GM23248 (cell line): ENCODE measurements at regions not wholly inside any gene's neighbourhood (a gene's known extent, or its start where the extent isn't known, plus 50 kb on each side); places are given as distances from the start of the nearest gene placed in this dataset.

ENCODE experiments used
- EZH2 ChIP-seq: fragments of 200-600 bp; sonication (generic); IDR thresholded peaks from 2 replicates; pipeline ENCODE4 v1.6.1; 2018; ENCODE audit warnings: antibody characterized with exemption, mild to moderate bottlenecking; ENCODE audit not compliant: insufficient read depth, poor library complexity, severe bottlenecking
- EZH2phosphoT487 ChIP-seq: fragments of 200-600 bp; sonication (generic); IDR thresholded peaks from 2 replicates; pipeline ENCODE4 v1.6.1; 2018; ENCODE audit warnings: antibody characterized with exemption, moderate library complexity, mild to moderate bottlenecking, low read depth; ENCODE audit not compliant: insufficient read depth

DNA sequence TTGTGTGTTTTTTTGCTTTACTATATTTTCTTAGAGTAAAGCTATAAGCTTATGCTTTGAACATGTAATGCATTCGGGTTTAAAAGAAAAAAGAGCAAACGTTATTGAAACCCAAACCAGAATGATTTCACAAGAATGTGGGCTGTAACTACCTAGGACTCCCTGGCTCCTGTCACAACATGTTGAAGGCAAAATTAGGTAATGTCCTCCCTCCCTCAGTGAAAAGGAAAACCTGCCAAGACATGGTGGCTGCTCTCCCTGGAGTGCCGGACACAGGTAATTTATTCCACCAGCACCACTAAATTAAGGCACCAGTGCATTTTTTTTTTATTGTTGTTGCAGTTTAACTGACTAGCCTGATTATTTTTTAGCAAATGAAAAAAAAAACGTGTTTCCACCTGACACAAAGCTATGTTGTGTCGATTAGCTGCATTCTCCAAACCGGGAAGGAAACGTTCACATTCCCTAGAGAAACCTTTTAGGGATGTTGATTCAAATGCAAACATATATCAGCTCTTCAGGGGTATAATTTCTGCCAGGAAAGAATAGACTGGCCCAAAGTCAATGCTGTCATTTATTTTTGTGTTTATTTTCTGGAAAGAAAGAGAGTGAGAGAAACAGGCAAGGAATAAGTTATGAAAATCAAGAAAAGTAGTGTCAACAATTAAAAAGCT, 134.6 kb downstream of the CCDC34 start:
- TF ChIP-seq EZH2 = no peak
- TF ChIP-seq EZH2phosphoT487 = no peak
